Fibroblast of skin of back (primary cell): ENCODE measurements at regions not wholly inside any gene's neighbourhood (a gene's known extent, or its start where the extent isn't known, plus 50 kb on each side); places are given as distances from the start of the nearest gene placed in this dataset.

Experiments
- DNase-seq: peaks from one replicate; pipeline ENCODE4 v3.0.0-alpha.2; 2013

GRCh38 chr18:64562651-64563050 lies 413.8 kb upstream of the LINC00305 start:
- DNase-seq: no peak

DNA sequence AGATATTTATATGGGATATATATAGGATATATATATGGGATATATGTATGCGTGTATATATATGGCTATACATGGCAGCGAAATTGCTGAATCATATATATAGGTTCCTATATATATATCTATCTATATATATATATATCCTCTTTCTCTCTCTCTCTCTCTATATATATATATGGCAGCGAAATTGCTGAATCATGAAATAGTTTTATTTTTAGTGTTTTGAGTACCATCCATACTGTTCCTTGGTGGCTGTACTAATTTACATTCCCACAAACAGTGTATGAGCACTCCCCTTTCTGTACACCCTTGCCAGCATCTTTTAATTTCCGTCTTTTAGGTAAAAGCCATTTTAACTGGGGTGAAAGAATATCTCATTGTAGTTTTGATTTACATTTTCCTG lies 397.6 kb upstream of the LINC00305 start:
- no peak for DNase-seq

DNA sequence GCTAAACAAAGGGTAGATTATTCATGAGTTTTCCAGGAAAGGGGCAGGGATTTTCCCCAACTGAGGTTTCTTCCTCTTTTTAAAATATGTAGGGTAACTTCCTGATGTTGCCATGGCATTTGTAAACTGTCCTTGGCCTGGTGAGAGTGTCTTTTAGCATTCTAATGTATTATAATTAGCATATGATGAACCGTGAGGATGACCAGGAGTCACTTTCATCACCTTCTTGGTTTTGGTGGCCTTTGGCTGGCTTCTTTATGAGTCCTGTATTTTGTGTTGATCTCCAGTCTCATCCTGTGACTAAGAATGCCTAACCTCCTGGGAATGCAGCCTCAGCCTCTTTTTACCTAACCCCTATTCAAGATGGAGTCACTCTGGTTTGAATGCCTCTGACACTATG lies 391.0 kb upstream of the LINC00305 start:
- DNase-seq: no peak

DNA sequence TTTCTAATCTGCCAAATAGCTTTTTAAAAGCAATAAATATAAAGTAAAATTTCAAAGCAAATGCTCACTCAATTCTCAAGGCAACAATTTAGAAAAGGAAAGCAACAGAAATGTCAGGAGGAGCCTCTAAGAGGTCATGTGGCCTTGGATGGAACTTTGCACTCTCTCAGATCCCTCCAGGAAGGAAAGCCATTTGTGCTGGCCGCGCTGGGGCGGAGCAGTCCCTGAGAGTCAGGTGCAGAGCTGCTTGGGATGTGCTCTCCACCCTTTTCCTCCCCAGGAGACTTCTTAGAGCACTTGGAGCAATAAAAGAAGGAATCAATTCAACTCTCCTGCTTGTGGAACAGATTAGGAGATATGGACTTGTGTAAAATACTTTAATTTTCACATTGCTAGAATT lies 379.8 kb upstream of the LINC00305 start:
- DNase-seq: no peak

DNA sequence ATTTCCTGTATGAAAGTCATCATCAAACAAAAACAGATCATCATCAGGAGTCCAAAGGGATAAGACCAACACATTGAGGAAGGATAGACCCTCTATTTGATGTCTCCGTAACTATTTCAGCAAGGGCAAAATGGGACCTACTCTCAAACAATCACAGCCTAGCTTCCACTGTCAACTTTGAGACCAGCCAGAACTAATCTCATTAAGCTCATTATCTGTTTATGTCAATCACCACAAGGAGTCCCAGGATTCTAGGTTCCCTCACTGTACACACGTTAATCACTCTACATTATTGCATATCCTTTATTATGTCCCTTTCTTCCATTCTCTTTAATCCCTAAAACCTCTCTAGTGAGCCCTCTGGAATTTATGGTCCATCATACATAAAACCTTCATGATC lies 370.3 kb upstream of the LINC00305 start:
- no peak for DNase-seq

DNA sequence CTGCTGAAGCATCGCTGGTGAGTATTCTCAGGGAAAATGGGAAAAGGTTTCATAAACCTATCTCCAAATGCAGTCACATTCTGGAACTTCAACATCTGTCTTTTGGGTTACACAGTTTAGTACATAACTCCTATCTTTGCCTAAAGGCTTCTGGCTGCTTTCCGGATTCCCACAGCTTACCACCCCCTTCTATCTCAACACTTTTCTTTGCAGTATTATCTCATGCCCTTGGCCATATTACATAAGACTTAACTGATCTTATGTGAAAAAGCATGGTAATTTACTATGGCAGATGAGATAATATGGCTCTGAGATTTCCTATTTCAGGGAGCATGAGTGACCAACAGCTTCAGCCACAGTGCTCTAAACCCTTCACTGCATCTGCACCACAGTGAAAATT lies 369.3 kb upstream of the LINC00305 start:
- DNase-seq: no peak

DNA sequence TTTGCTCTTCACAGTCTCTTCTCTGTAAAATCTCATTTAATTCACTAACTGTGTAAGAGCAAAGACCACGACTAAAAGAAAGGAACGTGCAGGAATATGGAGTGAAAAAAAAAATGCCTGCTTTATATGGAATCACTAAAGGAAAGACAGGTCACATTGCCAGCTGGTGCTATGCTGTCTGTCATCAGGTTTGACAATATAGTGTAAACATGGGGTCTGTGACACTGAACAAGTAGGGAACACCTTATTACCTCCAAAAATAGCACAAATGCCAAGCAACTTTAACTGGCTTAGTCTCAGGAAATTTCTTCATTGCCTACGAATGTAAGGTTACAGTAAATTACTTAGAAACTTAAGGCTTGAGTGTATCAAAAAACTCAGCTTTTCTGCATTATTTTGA lies 364.5 kb upstream of the LINC00305 start:
- DNase-seq: no peak

GRCh38 chr18:64490207-64490606 lies 341.3 kb upstream of the LINC00305 start:
- no peak for DNase-seq

DNA sequence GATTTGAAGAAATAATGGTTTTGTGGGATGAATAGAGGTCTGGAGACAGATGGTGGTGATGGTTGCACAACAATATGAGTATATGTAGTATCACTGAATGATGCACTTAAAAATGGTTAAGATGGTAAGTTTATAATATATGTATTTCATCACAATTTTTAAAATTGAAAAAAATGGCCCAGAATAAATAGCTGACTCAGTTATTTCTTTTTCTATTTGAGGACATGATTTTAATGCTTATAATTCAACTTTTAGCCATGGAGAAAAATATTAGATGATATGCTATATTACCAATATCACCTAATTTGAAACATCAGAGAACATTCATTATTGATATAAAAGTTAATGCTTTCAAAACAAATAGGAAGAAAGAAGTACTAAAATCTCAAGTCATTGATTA lies 339.8 kb upstream of the LINC00305 start:
- DNase-seq: no peak

GRCh38 chr18:64474773-64475172 lies 325.9 kb upstream of the LINC00305 start:
- no peak for DNase-seq

GRCh38 chr18:64474255-64474654 lies 325.4 kb upstream of the LINC00305 start:
- DNase-seq: no peak

DNA sequence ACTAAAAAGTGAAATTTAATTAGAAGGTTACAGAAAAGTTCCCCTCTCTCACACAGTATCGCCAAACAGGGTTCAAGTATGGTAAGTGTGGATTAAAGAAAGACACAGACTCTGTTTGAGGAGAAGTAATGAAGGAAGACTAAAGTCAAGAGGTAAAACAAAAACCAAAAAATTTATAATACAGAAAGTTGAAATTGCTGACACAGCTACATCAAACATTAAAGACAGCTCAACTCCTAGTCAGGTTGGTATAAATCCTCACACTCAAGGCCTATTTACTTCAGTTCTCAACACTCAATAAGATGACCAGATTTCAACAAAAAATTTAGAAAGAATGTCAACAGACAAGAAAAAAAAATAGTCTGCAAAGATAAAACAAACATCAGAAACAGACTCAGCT lies 300.5 kb upstream of the LINC00305 start:
- no peak for DNase-seq

DNA sequence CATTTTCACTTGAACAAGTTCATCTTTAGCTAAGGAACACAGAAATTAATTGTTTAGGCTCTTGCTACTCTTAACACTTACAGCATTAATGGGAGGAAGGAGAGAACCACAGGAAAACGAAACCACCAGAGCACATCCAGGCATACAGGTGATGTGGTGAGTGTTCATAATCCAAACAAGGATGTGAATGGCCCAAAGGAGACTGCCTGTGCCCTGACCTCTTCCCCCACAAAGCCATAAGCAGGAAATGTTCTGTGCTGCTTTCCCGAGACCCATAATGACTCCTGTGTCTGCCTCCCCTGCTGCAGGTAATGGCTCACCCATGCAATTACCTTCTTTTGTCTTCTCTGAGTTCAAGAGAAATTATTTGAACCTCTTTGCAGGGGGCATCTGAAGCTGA lies 295.9 kb upstream of the LINC00305 start:
- no peak for DNase-seq

DNA sequence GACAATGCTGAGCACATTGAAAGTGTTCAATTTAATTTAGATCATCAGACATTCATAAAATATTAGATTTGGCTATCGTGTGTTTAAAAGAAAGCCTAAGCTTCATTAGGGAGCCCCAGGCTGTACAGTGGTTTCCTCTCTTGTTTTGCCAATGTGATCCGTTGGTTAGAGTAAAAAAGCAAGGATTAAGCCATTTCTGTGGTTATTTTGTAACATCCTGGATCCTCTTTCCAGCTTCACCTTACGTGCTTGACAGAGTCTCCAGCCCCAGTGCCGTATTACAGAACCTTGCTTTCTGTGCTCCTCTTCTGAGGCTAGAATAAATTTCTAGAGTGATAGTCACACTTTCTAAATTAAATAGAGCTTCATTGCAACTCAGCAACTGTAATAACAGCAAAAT lies 289.3 kb upstream of the LINC00305 start:
- no peak for DNase-seq

DNA sequence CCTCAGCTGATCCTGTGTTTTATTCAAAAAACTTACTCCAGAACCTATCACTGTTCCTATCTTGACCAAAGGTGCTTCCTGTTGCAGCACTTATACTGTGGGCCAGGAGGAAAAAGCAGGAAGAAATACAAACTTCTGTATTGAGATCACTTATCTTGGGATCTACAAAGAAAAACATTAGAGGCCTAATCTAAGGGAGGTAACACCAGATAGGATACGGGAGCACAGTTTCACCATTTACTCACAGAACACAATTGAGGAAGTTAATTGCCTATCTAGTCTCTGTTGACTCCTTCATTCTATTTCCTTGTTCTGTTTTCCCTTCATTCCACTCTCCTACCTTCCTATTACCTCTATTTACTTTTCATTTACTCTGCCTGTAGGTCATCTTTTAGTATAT lies 287.2 kb upstream of the LINC00305 start:
- no peak for DNase-seq

GRCh38 chr18:64419156-64419555 lies 270.3 kb upstream of the LINC00305 start:
- DNase-seq: no peak

GRCh38 chr18:64416990-64417389 lies 268.1 kb upstream of the LINC00305 start:
- no peak for DNase-seq

DNA sequence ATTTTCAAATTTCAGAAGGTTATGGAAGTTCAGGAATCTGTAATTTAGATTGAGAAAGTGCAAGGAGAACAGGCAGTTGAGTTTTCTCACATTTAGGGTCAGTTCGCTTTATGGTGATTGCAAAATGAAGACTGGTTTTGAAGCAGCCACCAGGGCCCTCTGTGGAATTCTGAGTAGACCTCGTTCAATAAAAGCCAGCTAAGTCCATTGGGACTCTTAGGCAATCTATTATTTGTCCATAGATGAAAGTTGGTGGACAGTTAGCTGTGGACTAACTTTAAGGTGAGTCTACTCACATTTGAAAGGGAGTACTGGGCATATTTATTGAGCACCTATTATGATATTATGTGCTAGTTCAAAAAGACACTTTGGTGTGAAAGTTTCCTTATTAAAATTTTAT lies 266.3 kb upstream of the LINC00305 start:
- no peak for DNase-seq

- no peak for DNase-seq
These were observed 261.8 kb upstream of the LINC00305 start for GRCh38 chr18:64410685-64411084.

- peak; percentile 49 for DNase-seq
These were observed 260.6 kb upstream of the LINC00305 start for GRCh38 chr18:64409511-64409910.

GRCh38 chr18:64407606-64408005 lies 258.7 kb upstream of the LINC00305 start:
- DNase-seq: no peak

DNA sequence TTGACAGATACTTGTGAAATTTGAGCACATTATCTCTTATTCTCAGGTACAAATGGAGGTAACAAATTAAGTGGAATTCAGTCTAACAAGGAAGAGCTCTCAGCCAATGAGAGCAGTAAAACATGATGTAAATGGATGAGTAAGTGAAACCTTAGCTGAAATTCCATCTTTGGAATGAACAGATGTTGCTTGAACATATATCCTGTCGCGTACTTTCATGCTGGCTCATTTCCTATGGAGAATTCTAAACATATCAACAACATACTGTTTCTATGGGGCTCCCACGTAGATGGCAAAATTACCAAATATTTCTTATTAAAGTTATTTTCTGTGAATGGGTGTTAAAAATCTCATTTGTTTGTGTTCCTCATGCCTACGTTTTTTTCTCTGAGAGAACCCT lies 256.3 kb upstream of the LINC00305 start:
- DNase-seq: peak; percentile 83

- peak; percentile 13 for DNase-seq
These were observed 255.1 kb upstream of the LINC00305 start for GRCh38 chr18:64403784-64404503.

DNA sequence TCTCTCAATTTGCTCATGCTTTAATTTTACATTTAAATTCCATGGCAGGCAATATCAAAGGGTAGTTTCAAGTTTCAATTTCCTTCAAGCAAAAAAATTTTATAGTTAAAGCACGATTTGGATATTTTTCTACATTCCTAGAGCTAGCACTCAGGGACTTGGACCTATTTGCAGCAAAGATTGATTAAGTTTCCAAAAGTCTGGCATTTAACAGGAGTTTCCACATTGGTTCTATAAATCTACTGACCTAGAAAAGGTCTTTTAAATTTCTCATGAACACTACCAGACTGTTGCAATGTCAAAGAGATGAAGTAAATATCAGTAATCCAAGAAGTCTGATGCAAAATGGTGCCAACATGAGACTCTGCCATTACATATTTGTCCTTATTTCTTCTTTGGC lies 253.7 kb upstream of the LINC00305 start:
- DNase-seq: no peak
